HUES64 (cell line): ENCODE measurements at regions not wholly inside any gene's neighbourhood (a gene's known extent, or its start where the extent isn't known, plus 50 kb on each side); places are given as distances from the start of the nearest gene placed in this dataset.

ENCODE experiments used
- H3K27ac ChIP-seq: 2 replicates; pipeline ENCODE4 v1.7.0; 2013; ENCODE audit warnings: low read depth, low read length, inconsistent platforms
- H3K27me3 ChIP-seq: 2 replicates; pipeline ENCODE4 v1.6.1; 2013; ENCODE audit warnings: mild to moderate bottlenecking, low read length; ENCODE audit not compliant: insufficient read depth
- H3K36me3 ChIP-seq: 2 replicates; pipeline ENCODE4 v1.6.1; 2013; ENCODE audit warnings: mild to moderate bottlenecking, low read length; ENCODE audit not compliant: insufficient read depth
- H3K4me1 ChIP-seq: 2 replicates; pipeline ENCODE4 v1.6.1; 2013; ENCODE audit warnings: mild to moderate bottlenecking, low read length, moderate library complexity; ENCODE audit not compliant: insufficient read depth
- H3K4me3 ChIP-seq: 2 replicates; pipeline ENCODE4 v1.5.1; 2013; ENCODE audit warnings: mild to moderate bottlenecking, low read length, moderate library complexity
- H3K9ac ChIP-seq: 2 replicates; pipeline ENCODE4 v1.6.1; 2013; ENCODE audit warnings: mild to moderate bottlenecking, low read depth, low read length
- H3K9me3 ChIP-seq: 2 replicates; pipeline ENCODE4 v1.6.1; 2013; ENCODE audit warnings: low read depth, low read length; ENCODE audit not compliant: insufficient read depth
- WGBS: fragments of 150-250, 120-280 bp; methylation state at CpG from one replicate; pipeline ENCODE4 v1.1.7; 2013; ENCODE audit warnings: missing lambda C conversion rate; 5-methylcytosine and 5-hydroxymethylcytosine counted together

DNA sequence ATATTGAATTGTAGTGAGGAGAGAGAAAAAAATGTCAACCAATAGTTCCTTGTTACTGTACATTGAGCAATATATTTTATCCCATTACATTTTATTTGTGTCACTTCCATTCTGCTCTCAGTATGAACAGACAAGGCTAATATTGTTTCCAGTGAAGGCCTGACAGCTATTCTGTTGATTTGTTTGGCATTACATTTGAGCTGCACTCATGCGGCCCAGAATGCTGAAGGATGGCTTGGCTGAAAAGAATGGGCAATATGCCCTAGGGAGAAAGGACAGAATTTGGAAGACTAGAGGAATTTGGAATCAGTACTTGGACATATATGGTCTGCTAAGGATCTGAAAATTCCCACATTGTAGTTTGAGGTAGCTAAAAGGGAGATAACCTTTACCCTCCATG is 1294.4 kb downstream of the CDH8 start:
- Histone ChIP-seq H3K36me3 (no peaks in the 10 kb centered on the region), H3K9ac (no peak overlapping the region), H3K4me3 (no peak overlapping the region), H3K9me3 (no peaks in the 10 kb centered on the region), H3K27ac (no peak overlapping the region), H3K27me3 (no peaks in the 10 kb centered on the region), H3K4me1 (no peaks in the 10 kb centered on the region)
- WGBS = 92% methylated on average over 1 of the region's 1 CpG

GRCh38 chr16:60739737-60740683 is 1296.2 kb downstream of the CDH8 start:
- H3K27ac ChIP-seq = no peak overlapping the region
- H3K27me3 ChIP-seq = no peaks in the 10 kb centered on the region
- H3K4me3 ChIP-seq = no peak overlapping the region
- H3K9ac ChIP-seq = no peak overlapping the region
- 87% methylated on average over 13 of the region's 13 CpGs for whole genome bisulfite sequencing
- H3K4me1 ChIP-seq = no peaks in the 10 kb centered on the region
- no peaks in the 10 kb centered on the region for H3K9me3 ChIP-seq
- H3K36me3 ChIP-seq = no peaks in the 10 kb centered on the region

- WGBS = 96% methylated on average over 4 of the region's 5 CpGs
- Histone ChIP-seq H3K27ac (no peak overlapping the region), H3K9ac (no peak overlapping the region), H3K9me3 (no peaks in the 10 kb centered on the region), H3K36me3 (no peaks in the 10 kb centered on the region), H3K4me1 (no peaks in the 10 kb centered on the region), H3K27me3 (no peaks in the 10 kb centered on the region), H3K4me3 (no peak overlapping the region)
These were observed 1304.7 kb downstream of the CDH8 start for GRCh38 chr16:60731329-60732050.

- no peaks in the 10 kb centered on the region for H3K27me3 ChIP-seq
- H3K36me3 ChIP-seq = no peaks in the 10 kb centered on the region
- H3K9ac ChIP-seq = no peak overlapping the region
- H3K4me1 ChIP-seq = no peaks in the 10 kb centered on the region
- H3K27ac ChIP-seq = no peak overlapping the region
- H3K9me3 ChIP-seq = no peaks in the 10 kb centered on the region
- no peak overlapping the region for H3K4me3 ChIP-seq
These were observed 1307.2 kb downstream of the CDH8 start for GRCh38 chr16:60729051-60729450.

DNA sequence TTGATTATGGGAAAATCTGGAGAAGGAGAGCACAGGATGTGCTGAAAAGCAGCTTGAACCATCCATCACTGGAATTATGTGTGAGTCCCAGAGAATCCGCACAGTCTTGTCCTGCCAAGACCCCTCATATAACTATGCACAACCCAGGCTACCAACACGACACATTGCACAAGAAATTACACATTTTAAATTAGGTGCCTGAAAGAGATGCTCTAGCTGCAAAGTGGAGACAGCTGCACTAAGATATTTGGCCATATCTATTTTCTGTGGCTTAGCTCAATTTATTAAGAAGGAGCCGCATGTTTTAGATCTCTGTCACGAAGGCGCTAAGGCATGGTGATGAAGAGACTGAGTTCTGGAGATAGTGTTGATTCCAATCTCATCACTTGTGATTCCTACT is 1308.4 kb downstream of the CDH8 start:
- no peak overlapping the region for H3K9ac ChIP-seq
- no peaks in the 10 kb centered on the region for H3K4me1 ChIP-seq
- 98% methylated on average over 5 of the region's 5 CpGs for WGBS
- no peaks in the 10 kb centered on the region for H3K36me3 ChIP-seq
- no peaks in the 10 kb centered on the region for H3K9me3 ChIP-seq
- H3K27ac ChIP-seq = no peak overlapping the region
- no peak overlapping the region for H3K4me3 ChIP-seq
- no peaks in the 10 kb centered on the region for H3K27me3 ChIP-seq

- H3K27me3 ChIP-seq = no peaks in the 10 kb centered on the region
- no peaks in the 10 kb centered on the region for H3K4me1 ChIP-seq
- H3K27ac ChIP-seq = no peak overlapping the region
- H3K9me3 ChIP-seq = peaks cover 15% of the 10 kb centered on the region
- H3K4me3 ChIP-seq = no peak overlapping the region
- WGBS = no CpG with 5 or more reads among the region's 2 CpGs
- no peak overlapping the region for H3K9ac ChIP-seq
- no peaks in the 10 kb centered on the region for H3K36me3 ChIP-seq
These were observed 1316.2 kb downstream of the CDH8 start for GRCh38 chr16:60720060-60720459.

- H3K4me3 ChIP-seq = no peak overlapping the region
- H3K9me3 ChIP-seq = peaks cover 15% of the 10 kb centered on the region
- WGBS = 86% methylated on average over 2 of the region's 2 CpGs
- no peaks in the 10 kb centered on the region for H3K27me3 ChIP-seq
- H3K9ac ChIP-seq = no peak overlapping the region
- no peaks in the 10 kb centered on the region for H3K36me3 ChIP-seq
- no peaks in the 10 kb centered on the region for H3K4me1 ChIP-seq
- no peak overlapping the region for H3K27ac ChIP-seq
These were observed 1318.4 kb downstream of the CDH8 start for GRCh38 chr16:60717808-60718207.

DNA sequence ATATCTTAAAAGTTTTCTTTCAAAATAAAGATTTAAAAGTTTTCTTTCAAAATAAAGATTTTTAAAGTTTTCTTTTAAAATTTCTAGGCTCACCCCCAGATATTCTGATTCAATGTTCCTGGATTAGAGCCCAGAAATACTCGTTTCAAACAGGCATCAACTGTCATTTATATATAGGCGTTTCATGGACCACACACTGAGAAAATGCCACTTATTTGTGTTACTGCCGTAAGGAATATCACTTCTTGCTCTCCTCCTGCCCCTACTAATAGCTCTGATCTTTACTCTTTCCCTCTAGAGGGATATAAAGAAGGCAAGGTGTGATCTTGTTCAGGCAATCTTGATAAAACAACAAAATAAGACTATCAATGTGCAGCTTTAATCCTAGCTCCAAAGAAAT is 1324.1 kb downstream of the CDH8 start:
- 91% methylated on average over 3 of the region's 3 CpGs for WGBS
- no peak overlapping the region for H3K4me3 ChIP-seq

DNA sequence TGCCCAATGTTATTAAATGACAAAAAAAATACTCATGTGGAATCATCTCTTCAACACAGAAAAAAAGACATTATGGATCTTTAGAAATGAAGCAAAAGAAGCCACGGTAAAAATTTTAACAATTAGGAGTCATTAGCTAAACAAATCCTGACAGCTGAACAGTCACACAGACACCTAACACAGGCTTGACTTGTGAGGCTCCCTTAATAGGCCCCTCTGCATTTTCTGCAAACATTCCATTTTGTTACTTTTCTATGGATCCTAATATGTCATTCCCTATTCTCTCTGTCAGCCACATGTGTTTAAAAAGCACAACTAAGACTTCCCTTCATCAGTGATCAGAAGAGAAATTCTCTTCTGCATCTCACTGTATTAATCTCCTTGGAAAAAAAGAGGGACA is 1331.5 kb downstream of the CDH8 start:
- Histone ChIP-seq H3K4me3 (no peak overlapping the region), H3K36me3 (no peaks in the 10 kb centered on the region), H3K9ac (no peak overlapping the region), H3K27me3 (no peaks in the 10 kb centered on the region), H3K27ac (no peak overlapping the region), H3K9me3 (no peaks in the 10 kb centered on the region), H3K4me1 (no peaks in the 10 kb centered on the region)
- WGBS = 97% methylated on average over 1 of the region's 1 CpG

More for the DNA sequence above, 1324.1 kb downstream of the CDH8 start:
- Histone ChIP-seq H3K27ac (no peak overlapping the region), H3K27me3 (no peaks in the 10 kb centered on the region), H3K9me3 (no peaks in the 10 kb centered on the region), H3K4me1 (no peaks in the 10 kb centered on the region), H3K9ac (no peak overlapping the region), H3K36me3 (no peaks in the 10 kb centered on the region)

DNA sequence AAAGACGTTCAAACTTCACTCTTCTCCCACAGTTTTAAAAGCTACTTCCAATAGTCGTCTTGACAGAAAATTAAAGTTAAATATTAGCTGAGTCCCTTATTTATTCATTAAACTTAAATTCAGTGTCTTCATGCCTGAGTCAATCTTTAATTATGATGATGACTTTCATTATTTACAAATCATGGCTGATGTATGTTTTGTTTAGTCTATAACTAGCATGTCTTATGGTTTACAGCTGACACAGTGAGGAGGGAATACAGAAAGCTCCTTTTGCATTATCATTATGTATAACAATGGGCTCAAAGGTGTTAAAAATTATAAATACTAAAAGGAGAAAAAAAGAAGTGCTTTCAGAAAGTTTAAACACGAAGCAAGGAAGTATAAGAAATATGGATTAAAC is 1333.1 kb downstream of the CDH8 start:
- Histone ChIP-seq H3K9me3 (no peaks in the 10 kb centered on the region), H3K4me1 (no peaks in the 10 kb centered on the region), H3K27me3 (no peaks in the 10 kb centered on the region), H3K4me3 (no peak overlapping the region), H3K9ac (no peak overlapping the region), H3K27ac (no peak overlapping the region), H3K36me3 (no peaks in the 10 kb centered on the region)
- 86% methylated on average over 2 of the region's 3 CpGs for WGBS

DNA sequence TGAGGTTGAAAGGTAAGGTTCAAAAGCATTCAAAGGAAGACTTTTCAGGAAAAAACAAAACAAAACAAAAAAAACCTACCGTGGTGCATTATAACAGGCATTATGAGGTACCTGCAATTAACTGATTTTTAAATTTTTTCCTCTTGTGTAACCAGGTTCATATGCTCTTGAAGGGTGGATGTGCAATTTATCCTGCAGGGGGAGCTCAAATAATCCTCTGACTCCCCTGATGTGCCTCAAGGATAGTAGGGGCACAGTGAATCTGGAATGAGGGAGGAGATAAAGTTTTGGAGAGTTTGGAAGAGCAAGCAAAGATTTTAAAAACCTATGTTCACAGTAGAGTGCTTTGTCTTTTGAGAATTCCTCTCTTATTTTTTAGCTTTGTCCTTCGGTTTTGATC is 1349.4 kb downstream of the CDH8 start:
- H3K4me3 ChIP-seq = no peak overlapping the region
- no peak overlapping the region for H3K27ac ChIP-seq
- WGBS = 84% methylated on average over 2 of the region's 2 CpGs
- no peak overlapping the region for H3K9ac ChIP-seq
- H3K4me1 ChIP-seq = no peaks in the 10 kb centered on the region
- no peaks in the 10 kb centered on the region for H3K9me3 ChIP-seq
- H3K27me3 ChIP-seq = no peaks in the 10 kb centered on the region
- no peaks in the 10 kb centered on the region for H3K36me3 ChIP-seq
